SH-SY5Y (cell line): ENCODE measurements at regions not wholly inside any gene's neighbourhood (a gene's known extent, or its start where the extent isn't known, plus 50 kb on each side); places are given as distances from the start of the nearest gene placed in this dataset.

Source experiments
- GATA2 ChIP-seq: IDR thresholded peaks from 2 replicates; pipeline ENCODE4 v1.6.1; 2011; ENCODE audit warnings: mild to moderate bottlenecking, low read depth, low read length
- GATA3 ChIP-seq: IDR thresholded peaks from 2 replicates; pipeline ENCODE4 v1.6.1; 2011; ENCODE audit warnings: low read depth, mild to moderate bottlenecking, low read length, moderate library complexity

- TF ChIP-seq GATA2 (no peak), GATA3 (no peak)
Observed at GRCh38 chr2:8514274-8514662, 167.6 kb upstream of the ID2 start.

GRCh38 chr2:8514796-8515758 lies 166.8 kb upstream of the ID2 start:
- TF ChIP-seq GATA3 (no peak), GATA2 (no peak)

GRCh38 chr2:8515864-8516533 lies 165.9 kb upstream of the ID2 start:
- TF ChIP-seq GATA3 (no peak), GATA2 (no peak)

- TF ChIP-seq GATA3 (no peak), GATA2 (no peak)
Observed at GRCh38 chr2:8517850-8518498, 163.9 kb upstream of the ID2 start.

- TF ChIP-seq GATA3 (no peak), GATA2 (no peak)
Observed at GRCh38 chr2:8518979-8519668, 162.7 kb upstream of the ID2 start.

GRCh38 chr2:8520791-8521344 lies 161.0 kb upstream of the ID2 start:
- TF ChIP-seq GATA2 (no peak), GATA3 (no peak)

- no peak for TF ChIP-seq GATA2
- TF ChIP-seq GATA3, result no peak
Observed at GRCh38 chr2:8522687-8523086, 159.2 kb upstream of the ID2 start.

- TF ChIP-seq GATA3, result no peak
- TF ChIP-seq GATA2, result no peak
Observed at GRCh38 chr2:8524388-8524787, 157.5 kb upstream of the ID2 start.

- TF ChIP-seq GATA3, result no peak
- TF ChIP-seq GATA2, result no peak
Observed at GRCh38 chr2:8524823-8525222, 157.0 kb upstream of the ID2 start.

GRCh38 chr2:8525236-8525581 lies 156.6 kb upstream of the ID2 start:
- TF ChIP-seq GATA3 (no peak), GATA2 (no peak)

GRCh38 chr2:8525582-8526402 lies 156.1 kb upstream of the ID2 start:
- TF ChIP-seq GATA2 (no peak), GATA3 (no peak)

- TF ChIP-seq GATA3 (no peak), GATA2 (no peak)
Observed at GRCh38 chr2:8526403-8526696, 155.5 kb upstream of the ID2 start.

GRCh38 chr2:8527031-8527430 lies 154.8 kb upstream of the ID2 start:
- no peak for TF ChIP-seq GATA3
- no peak for TF ChIP-seq GATA2
